Type B pancreatic cell (in vitro differentiated cells): ENCODE measurements at regions not wholly inside any gene's neighbourhood (a gene's known extent, or its start where the extent isn't known, plus 50 kb on each side); places are given as distances from the start of the nearest gene placed in this dataset.

Experiments used
- DNase-seq: peaks from one replicate; pipeline ENCODE4 v3.0.0; 2021; ENCODE audit warnings: mixed read lengths; ENCODE audit not compliant: unreplicated experiment; ENCODE audit errors: extremely low spot score
- H3K27ac Mint-ChIP-seq: 2 replicates; pipeline ENCODE4 v1.8.0; 2021; ENCODE audit warnings: mild to moderate bottlenecking, mixed read lengths
- H3K27me3 Mint-ChIP-seq: 2 replicates; pipeline ENCODE4 v1.8.0; 2021; ENCODE audit warnings: mixed read lengths
- H3K36me3 Mint-ChIP-seq: 2 replicates; pipeline ENCODE4 v1.8.0; 2021; ENCODE audit warnings: mixed read lengths
- H3K4me1 Mint-ChIP-seq: one replicate; pipeline ENCODE4 v1.8.0; 2021; ENCODE audit warnings: mixed read lengths; ENCODE audit not compliant: unreplicated experiment
- H3K4me3 Mint-ChIP-seq: 2 replicates; pipeline ENCODE4 v1.8.0; 2021; ENCODE audit warnings: mild to moderate bottlenecking, mixed read lengths
- H3K9me3 Mint-ChIP-seq: 2 replicates; pipeline ENCODE4 v1.8.0; 2021; ENCODE audit warnings: mixed read lengths
- TF ChIP-seq, protein P1 (sequence below): fragments of 200-600 bp; sonication (generic); conservative IDR thresholded peaks from 2 replicates; pipeline ENCODE4 v1.5.0; 2021; ENCODE audit warnings: antibody characterized with exemption, mild to moderate bottlenecking

DNA sequence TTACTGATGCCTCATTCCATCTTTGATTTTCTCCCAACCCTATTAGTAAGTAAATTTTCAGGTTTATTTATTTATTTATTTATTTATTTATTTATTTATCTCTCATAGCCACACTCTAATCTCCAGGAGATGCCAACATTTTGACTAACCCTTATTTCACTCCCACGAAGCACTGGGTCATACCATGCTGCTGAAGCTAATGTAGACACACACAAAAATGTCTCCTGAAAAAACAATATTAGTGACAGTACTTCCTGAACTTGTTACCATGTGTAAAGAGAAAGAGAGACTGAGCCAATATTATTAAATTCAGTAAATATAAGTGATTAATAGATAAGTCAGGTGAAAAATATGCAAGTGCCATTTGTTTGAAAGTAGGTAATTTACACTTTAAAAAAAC lies 402.7 kb downstream of the C4orf33 start:
- DNase-seq: no peak
- TF ChIP-seq, protein P1, sequence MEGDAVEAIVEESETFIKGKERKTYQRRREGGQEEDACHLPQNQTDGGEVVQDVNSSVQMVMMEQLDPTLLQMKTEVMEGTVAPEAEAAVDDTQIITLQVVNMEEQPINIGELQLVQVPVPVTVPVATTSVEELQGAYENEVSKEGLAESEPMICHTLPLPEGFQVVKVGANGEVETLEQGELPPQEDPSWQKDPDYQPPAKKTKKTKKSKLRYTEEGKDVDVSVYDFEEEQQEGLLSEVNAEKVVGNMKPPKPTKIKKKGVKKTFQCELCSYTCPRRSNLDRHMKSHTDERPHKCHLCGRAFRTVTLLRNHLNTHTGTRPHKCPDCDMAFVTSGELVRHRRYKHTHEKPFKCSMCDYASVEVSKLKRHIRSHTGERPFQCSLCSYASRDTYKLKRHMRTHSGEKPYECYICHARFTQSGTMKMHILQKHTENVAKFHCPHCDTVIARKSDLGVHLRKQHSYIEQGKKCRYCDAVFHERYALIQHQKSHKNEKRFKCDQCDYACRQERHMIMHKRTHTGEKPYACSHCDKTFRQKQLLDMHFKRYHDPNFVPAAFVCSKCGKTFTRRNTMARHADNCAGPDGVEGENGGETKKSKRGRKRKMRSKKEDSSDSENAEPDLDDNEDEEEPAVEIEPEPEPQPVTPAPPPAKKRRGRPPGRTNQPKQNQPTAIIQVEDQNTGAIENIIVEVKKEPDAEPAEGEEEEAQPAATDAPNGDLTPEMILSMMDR: no peak
- Mint-ChIP-seq H3K36me3 (no peaks in the 10 kb centered on the region), H3K9me3 (no peaks in the 10 kb centered on the region), H3K27me3 (peaks cover 31% of the 10 kb centered on the region), H3K27ac (no peak overlapping the region), H3K4me3 (no peak overlapping the region), H3K4me1 (no peaks in the 10 kb centered on the region)

DNA sequence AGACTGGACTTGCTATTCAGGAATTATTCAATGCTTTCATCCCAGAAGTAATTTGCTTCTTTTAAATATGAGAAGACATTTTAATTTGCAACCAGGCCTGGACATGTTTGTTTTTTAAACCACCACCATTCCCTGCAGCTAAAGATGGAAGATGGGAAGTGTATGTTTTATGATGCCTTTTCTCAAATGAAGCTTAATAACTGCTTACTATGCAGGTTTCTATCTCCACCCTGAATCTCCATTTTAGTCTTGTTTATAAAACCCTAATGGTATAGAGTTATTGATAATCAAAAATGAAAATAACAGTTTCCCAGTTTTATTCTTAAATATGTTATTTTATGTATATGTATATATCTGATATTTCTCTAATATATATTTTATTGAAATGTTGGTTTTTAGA lies 418.9 kb downstream of the C4orf33 start:
- TF ChIP-seq, protein P1: no peak
- no peak overlapping the region for H3K4me3 Mint-ChIP-seq
- H3K9me3 Mint-ChIP-seq: peaks cover 3% of the 10 kb centered on the region
- no peaks in the 10 kb centered on the region for H3K27me3 Mint-ChIP-seq
- no peak for DNase-seq
- H3K4me1 Mint-ChIP-seq: no peaks in the 10 kb centered on the region
- no peaks in the 10 kb centered on the region for H3K36me3 Mint-ChIP-seq
- no peak overlapping the region for H3K27ac Mint-ChIP-seq

DNA sequence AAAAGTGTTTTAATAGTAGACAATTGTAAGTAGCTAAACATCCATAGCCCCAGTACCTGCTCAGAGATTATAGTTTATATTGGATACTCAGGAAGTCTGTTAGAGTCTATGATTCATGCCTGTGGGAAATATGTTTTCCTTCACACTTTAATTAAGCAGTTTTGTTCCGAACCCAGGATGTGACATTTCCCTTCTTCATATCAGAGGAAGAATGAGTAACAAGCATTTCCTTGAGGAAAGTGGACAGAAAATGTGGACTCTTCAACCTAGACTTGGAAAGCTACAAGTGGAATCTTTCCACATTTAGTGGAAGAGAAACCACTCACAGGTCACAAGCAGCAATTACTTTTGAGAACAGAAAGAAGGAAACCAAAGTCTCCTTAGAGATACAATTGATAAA lies 419.4 kb downstream of the C4orf33 start:
- H3K27ac Mint-ChIP-seq: no peak overlapping the region
- no peaks in the 10 kb centered on the region for H3K36me3 Mint-ChIP-seq

DNA sequence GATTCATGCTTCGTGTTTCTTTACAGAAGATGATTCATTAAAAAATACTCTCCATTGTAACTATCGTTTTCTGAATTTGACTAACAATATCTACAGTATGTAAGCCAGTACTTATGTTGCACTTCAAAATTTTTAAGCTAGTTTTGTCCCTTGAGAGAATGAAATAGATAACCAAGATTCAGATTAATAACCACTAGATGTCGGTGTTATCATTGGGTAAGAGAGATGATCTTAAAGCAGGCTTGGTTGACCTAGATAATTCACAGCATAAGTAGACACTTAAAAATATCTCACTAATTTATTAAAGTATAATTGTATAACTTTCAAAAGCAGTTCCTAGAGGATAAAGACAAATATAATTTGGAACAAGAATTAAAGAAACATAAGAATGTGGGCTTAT lies 430.9 kb downstream of the C4orf33 start:
- Mint-ChIP-seq H3K4me3 (no peak overlapping the region), H3K36me3 (no peaks in the 10 kb centered on the region), H3K9me3 (no peaks in the 10 kb centered on the region), H3K27ac (no peak overlapping the region), H3K4me1 (no peaks in the 10 kb centered on the region), H3K27me3 (peaks cover 22% of the 10 kb centered on the region)
- DNase-seq: no peak
- TF ChIP-seq, protein P1: peak; percentile 37

More for the DNA sequence above, 419.4 kb downstream of the C4orf33 start:
- TF ChIP-seq, protein P1: no peak
- peaks cover 3% of the 10 kb centered on the region for H3K9me3 Mint-ChIP-seq
- no peak overlapping the region for H3K4me3 Mint-ChIP-seq
- DNase-seq: no peak
- peaks cover 3% of the 10 kb centered on the region for H3K27me3 Mint-ChIP-seq
- H3K4me1 Mint-ChIP-seq: no peaks in the 10 kb centered on the region

DNA sequence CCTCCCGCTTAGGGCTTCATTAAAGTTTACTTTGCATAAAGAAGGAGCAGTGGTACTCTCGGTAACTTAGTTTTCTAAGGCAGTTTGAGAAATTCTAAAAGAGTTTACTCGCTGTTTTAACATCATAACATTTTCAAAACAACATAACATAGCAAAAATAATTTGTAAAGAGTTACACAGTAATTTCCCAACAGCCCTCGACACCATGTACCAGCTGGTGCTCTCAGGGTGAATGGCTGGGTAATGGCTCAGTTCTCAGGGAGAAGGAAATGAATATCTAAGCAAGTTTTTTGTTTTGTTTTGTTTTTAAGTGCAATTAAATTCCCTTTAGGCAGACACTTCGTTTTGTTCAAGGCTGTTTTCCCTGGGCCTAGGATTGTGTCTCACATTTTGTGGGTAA lies 435.3 kb downstream of the C4orf33 start:
- Mint-ChIP-seq H3K27ac (no peak overlapping the region), H3K4me1 (no peaks in the 10 kb centered on the region), H3K4me3 (no peak overlapping the region), H3K27me3 (peaks cover 3% of the 10 kb centered on the region), H3K9me3 (no peaks in the 10 kb centered on the region), H3K36me3 (no peaks in the 10 kb centered on the region)
- TF ChIP-seq, protein P1: no peak
- no peak for DNase-seq

DNA sequence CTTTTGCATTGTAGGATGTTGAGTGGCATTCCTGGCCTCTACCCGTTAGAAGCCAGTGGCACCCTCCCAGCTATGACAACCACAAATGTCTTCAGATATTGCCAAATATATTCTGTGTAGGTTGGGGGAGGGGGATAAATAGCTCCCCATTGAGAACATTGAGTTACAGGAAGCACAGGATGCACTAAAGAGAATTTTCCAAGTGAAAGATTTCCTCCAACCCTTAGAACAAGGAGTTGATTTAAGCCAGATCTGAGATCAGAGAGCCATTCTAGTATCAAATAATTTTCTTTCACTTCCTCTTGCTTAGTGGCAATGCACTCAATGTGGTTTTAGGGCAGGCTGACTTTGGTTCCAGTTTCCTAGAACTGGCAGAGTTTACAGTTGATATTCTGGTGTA lies 436.6 kb downstream of the C4orf33 start:
- no peak overlapping the region for H3K27ac Mint-ChIP-seq
- TF ChIP-seq, protein P1: no peak

More for the DNA sequence above, 436.6 kb downstream of the C4orf33 start:
- H3K4me1 Mint-ChIP-seq: no peaks in the 10 kb centered on the region
- H3K9me3 Mint-ChIP-seq: no peaks in the 10 kb centered on the region
- no peaks in the 10 kb centered on the region for H3K36me3 Mint-ChIP-seq
- no peaks in the 10 kb centered on the region for H3K27me3 Mint-ChIP-seq
- DNase-seq: no peak
- H3K4me3 Mint-ChIP-seq: no peak overlapping the region
